ENCODE measurements at regions not wholly inside any gene's neighbourhood (a gene's known extent, or its start where the extent isn't known, plus 50 kb on each side); places are given as distances from the start of the nearest gene placed in this dataset.
"Not testable (repeated sequence)": the region's sequence is repeated elsewhere in the genome, so short reads cannot be mapped to it uniquely, and the experiment has no call there.

DNA sequence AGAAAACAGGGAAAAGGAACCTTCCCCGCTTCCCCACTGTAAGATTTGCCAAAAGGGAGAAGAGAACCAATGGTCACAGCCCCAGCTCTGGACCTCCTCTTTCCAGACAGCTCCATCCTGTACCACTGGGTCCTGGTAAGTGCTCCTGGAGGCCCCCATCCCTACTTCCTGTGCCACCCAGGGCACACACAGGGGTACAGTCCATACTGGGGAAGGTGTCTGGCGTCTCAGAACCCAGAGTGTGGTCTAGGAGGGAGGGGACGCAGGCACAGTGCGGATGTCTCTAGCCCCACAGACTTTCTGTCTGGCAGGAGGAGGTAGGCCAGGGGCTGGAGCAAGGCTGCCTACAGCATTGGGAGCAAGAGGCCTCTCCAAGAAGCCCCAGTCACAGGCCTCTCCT lies 213.3 kb upstream of the IGFBP3 start:
- no peak for DNase-seq (ENCODE audit: low read depth)

DNA sequence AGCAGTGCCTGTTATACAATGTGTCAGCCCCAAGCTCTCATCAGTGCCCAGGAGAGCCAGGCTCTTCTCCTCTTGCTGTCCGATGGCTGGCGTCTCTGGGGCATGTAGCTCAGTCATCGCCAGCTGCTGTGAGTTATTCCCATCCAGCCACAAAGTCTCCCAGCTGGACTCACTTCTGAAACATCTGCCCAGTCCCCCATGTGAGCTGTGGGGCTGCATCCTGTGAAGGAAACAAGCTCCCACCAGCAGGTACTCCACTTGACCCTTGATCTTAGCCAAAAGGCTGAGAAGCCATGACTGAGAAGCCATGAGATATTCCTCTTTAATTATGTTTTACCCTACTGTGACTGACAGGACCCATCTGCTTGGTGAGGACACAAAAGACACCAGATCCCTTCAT lies 212.7 kb upstream of the IGFBP3 start:
- no peak for DNase-seq (ENCODE audit: low read depth)

DNA sequence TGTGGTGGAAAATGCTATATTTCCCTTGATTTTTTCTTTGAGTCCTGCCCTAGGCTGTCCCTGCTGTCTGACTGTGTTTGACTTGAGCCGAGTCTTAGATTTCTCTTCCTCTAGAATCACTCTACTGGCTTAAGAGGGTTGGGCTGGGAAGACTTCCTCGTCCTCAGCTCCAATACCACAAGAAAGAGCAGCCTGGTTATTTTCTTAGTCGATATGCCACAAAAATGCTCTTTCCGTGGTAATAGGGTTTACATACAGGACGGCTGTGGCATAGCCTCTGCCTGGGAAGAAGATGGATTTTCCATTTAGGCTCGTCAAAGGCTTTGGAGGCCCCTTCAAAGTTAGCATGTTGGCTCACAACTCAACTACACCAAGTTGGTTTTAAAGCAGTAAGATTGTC lies 212.0 kb upstream of the IGFBP3 start:
- no peak for DNase-seq (ENCODE audit: low read depth)

DNA sequence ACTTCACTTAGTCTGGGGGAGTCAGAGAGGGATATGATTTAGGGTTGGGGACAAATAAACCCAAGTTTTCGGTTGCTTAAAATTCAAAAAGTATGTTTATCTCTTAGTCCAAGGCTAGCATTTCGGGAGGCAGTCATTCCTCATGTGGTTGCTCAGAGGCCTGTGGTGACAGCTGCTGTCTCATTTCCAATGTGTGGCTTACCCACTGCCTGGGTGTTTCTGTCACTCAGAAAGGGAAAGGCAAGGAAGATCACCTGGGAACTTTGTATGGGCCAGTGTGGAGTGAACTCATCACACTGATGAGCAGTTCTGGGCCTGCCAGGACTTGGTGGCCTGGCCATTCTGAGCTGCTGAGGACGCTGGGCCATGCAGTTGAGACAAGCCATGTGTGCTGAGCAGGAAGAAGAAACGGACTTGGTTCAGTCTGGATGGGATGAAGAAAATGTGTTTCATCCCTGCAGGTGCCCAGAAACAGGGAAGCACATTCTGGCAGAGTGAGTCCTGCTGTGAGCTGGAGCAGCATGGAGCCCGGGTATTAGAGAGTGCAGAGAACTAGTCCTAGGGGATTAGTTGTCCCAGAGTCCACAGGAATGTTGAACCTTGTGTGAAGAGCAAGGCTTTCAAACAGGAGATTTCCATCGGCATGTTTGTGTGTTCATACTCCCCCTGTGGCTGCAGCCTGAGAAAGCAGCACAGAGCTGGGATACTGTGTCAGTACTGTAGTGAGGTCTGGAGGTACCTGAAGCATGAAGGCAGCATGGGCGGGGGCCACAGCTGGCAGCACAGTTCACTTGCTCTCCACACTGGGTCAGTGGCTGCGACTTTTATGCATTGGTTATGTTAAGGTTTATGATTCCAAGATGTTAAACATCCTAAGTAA lies 211.1 kb upstream of the IGFBP3 start:
- no peak for DNase-seq (ENCODE audit: low read depth)

DNA sequence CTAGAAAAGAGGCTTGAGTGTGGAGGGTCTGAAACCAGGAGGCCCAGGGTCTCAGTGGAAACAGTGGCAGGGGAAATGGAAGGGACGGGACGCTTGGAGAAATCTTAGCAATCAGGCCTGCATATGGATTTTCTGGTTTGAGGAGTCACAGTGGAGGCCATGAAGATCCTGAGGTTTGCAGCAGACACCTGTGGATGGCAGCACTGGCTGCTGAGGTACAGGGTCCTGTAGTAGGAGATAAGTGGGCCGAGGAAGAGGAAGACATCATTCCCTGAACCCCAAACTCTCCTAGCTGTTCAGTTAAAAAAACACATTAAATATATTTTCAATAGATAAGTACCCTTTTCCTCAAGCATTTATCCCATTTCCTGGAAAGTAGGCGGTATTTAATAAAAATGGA lies 208.8 kb upstream of the IGFBP3 start:
- no peak for DNase-seq (ENCODE audit: low read depth)

DNA sequence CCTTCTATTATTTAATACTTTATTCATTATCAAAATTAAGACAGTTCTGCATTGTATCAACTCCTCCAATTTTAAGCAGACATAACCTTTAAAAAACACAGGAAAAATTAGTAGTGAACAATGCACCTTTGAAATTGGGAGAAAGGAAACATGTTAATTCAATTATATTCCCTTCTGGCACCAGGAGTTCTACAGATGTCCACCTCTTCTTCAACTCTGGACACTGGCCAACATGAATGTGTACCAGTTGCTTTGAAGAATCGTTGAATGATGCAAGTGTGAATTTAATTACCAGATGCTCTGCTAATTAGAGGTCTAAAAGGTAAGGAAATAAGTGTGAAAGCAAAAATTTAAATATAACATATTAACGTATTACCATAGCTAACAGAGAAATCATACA lies 206.7 kb upstream of the IGFBP3 start:
- no peak for DNase-seq (ENCODE audit: low read depth)

DNA sequence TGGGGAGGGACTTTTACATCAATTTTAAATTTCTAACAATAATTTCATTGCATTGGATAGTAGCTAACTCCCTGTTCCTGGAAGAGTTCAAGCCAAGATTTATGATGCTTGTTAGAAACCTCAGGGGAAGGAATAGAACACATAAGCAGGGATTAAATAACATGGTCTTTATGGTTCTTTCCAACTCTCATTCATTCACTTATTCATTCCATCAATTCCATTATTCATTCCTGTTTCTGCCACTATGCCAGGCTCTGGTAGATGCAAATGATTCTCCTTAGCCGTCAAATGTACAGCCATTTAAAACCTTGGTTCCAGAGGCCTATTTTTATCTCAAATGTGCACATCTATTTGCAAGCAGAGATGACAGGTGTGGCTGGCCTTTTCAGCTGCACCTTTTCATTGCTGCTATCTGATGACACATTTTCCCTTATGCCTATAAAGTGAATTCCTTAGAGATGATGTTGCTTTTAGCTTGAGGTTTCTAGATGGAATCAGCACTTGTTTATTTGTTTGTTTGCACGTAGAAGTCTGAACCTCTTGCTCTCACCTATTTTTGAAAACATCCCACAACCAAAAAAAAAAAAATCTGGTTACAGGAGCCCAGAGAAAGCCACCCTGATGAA lies 205.7 kb upstream of the IGFBP3 start:
- no peak for DNase-seq (ENCODE audit: low read depth)

DNA sequence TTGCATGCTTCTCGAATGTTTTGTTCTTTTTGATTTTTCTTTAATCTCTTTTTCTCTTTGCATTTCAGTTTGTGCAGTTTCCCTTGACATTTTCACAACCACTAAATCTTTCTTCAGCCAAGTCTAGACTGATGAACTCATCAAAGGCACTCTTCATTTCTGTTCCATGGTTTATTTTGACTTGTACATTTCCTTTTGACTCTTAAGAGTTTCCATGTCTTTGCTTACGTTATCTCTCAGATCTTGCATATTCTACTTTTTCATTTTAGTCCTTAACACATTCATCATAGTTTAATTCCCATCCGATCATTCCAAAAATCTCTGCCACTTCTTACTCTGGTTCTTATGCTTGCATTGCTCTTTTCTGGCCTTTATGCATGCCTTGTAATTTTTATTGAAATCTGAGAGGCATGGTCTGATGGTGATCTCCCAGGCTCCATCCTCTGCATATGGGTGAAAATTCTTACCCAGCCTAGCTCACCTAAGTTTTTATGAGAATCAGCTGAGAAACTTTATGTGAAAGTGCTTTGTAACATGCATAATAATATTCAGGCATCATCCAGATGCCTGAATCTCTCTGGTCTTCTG lies 202.8 kb upstream of the IGFBP3 start:
- no peak for DNase-seq (ENCODE audit: low read depth)

DNA sequence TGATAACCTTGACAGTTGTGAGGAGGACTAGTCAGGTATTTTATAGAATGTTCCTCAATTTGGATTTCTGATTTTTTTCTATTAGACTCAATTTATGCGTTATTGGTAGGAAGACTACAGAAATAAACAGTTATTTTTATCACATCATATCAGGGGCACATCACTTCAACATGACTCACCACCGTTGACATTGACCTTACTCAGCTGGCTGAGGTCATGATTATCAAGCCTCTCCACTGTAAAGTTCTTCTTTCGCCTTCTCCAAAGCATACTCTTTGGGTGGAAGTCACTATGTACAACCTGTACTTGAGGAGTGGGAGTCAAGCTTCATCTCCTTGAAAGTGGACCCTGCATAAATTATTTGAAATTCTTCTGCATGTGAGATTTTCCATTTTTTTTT lies 194.3 kb upstream of the IGFBP3 start:
- DNase-seq (ENCODE audit: low read depth): no peak

DNA sequence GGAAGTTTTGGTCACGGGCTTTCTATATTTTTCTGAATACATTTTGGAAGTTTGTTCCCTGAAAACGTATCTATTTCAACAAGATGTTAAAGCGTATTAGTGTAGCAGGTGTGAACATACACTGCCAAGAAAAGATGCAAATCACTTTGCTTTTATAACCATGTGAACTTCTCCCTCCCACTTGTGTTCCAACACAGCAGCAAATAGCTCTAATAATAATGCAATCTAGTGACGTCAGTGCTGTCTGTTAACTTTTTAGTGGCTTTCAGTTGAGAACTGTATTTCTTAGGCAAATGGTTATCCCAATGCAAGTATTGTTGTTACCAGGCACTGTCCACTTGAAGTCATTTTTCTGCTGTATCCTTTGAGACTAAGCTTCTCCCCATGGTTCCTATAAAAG lies 188.4 kb upstream of the IGFBP3 start:
- no peak for DNase-seq (ENCODE audit: low read depth)

DNA sequence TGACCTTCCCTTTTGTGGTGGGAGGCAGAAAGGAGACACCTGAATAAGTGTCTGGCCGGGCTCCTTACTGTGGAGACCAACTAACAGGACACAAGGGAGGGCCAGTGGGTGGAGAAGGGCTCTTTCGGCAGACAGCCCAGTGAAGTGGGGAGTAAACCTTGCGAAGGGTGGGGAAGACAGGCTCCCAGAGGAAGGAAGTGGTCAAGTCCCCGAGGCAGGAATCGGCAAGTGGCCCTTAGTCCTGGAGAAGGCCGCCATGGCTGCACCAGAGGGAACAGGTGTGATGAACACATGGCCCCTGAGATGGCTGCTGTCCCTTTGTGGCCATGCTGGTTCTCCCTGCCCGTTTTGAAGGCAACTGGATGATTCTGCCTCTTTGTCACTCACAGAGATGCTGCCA lies 187.2 kb upstream of the IGFBP3 start:
- no peak for DNase-seq (ENCODE audit: low read depth)

DNA sequence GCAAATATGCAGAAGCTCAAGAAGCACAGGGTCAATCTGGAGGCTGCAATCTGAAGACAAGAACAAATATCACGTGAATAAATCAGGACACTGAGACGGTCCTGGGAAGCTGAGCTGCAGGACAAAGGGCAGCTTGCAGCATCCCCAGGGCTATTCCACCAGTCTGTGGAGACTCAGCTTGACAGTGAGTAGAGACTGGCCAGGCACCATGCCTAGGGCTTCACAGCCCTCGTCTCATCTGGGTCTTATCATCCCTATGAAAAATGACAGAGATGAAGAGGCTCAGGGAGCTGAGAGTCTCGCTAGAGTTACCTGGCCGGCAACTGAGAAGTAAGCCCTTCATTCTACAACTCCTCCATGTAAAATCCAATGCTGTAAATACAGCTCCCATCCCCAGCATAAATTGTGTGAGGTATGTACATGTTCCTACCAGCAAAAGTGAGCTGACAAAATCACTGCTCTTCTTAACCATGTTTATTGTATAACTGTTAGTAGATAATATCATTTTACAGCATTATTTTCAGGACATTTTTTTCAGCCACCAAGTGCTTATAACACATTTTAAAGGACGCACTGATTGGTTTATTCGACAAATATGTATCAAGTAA lies 186.6 kb upstream of the IGFBP3 start:
- no peak for DNase-seq (ENCODE audit: low read depth)

DNA sequence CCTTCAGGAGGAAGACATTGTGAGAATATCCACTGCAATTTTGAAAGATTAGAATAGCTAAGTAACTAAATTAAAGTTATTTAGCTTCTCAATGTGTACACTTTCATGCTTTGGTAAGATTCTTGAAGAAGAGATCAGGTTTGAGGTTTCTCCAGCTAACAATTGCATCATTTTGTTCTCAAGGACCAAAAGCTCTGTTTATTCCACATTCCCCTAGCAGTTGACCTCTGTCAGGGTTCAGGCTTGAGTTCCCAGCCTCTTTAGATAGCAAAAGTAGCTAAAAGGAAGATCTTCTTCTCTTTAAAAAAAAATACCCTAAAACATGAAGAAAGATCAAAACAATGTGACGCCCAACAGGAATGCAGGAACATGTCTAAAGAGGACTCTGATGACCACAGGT lies 179.4 kb upstream of the IGFBP3 start:
- no peak for DNase-seq (ENCODE audit: low read depth)

DNA sequence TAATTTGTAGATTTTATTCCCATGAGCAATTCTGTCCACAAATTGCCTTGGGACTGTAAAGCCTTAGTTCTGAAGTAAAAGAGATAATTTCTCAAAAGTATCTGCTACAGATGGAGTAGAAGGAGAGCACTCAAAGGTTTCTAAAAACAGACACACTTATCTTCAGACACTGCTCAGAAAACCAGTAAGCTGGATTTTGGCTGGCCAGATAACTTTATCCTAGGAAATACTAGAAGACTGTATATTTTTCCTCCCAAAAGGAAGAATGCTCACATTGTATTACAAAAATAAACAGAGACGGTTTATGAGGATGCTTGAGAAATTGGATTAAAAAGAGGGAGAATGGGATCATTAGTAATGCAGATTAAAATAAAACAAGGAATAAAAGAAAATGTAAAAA lies 178.0 kb upstream of the IGFBP3 start:
- no peak for DNase-seq (ENCODE audit: low read depth)

DNA sequence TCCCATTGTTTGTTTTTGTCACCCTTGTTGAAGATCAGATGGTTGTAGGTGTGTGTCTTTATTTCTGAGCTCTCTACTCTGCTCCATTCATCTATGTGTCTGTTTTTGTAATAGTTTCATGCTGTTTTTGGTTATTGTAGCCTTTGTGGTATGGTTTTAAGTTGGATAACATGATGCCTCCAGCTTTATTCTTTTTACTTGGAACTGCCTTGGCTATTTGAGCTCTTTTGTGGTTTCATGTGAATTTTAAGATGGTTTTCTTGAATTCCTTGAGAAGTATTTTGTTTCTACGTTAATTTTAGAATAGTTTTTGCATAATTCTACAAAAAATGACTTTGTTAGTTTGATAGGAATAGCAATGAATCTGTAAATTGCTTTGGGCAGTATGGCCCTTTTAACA lies 170.0 kb upstream of the IGFBP3 start:
- DNase-seq (ENCODE audit: low read depth): no peak

DNA sequence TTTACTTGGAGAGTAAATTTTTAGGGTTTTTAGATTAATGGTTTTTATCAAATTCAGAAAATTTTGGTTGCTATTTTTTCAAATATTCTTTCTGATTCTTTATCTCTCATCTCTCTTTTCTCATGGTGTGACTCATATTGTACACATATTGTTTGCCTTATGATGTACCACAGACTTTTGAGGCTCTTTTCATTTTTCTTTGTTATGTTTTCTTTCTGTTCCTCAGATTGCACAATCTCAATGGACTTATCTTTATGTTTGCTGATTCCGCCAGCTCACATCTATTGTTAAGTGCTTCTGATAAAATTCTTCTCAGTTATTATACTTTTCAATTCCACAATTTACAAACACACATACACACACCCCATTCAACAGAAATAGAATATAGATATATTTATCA lies 168.2 kb upstream of the IGFBP3 start:
- no peak for DNase-seq (ENCODE audit: low read depth)

DNA sequence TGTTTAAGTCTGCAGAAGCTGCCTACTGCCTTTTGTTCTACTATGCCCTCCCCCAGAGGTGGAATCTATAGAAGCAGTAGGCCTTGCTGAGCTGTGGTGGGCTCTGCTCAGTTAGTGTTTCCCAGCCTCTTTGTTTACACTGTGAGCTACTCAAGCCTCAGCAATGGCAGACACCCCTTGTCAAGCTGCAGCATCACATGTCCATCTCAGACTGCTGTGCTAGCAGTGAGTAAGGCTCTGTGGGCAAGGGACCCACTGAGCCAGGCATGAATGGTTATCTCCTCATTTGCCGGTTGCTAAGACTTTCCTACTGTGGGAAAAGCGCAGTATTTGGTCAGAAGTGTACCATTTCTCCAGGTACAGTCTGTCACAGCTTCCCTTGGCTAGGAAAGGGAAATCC lies 167.4 kb upstream of the IGFBP3 start:
- not testable (repeated sequence) for DNase-seq (ENCODE audit: low read depth)

DNA sequence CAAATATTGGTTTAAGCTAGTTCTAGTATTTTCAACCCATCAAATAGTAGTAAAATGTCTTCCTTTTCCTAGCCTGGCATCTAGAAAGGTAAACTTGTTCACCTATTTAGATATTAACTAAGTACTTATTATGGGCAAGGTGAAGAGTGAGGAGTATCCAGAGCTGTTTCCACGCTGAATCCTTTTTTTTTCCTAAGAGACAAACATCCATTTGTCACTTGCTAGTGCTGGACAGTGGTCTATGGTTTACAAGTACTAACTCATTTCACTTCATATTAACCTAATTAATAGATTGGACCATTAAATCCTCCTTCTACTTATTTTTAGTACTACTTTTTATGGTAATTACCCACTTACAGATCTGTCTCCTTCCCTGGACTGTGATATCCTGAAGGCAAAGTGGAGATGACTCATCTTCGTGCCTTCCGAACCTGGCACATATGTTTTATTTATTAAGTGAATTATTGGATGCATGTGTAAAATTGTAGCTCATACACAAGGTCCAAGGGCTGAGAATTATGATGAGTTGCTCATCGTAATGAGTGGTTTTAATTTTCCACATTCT lies 159.6 kb upstream of the IGFBP3 start:
- no peak for DNase-seq (ENCODE audit: low read depth)

DNA sequence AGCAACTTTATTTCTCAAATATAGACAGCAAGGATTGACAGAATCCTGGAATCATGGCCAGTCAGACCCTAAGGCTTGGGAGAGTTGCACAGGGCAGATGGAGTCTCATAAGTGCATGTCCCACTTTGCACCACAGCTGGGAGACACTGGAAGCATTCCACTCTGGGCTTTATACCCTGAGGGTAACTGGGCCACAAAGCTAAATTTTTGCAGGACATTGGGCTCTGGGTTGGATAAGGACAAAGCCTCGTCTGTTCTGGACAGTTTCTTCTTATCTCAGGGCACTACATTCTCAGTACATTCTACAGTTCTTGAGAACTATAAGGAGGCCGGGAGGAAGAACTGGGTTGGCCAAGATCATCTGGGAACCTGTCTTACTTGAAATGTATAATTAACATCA lies 158.3 kb upstream of the IGFBP3 start:
- no peak for DNase-seq (ENCODE audit: low read depth)

DNA sequence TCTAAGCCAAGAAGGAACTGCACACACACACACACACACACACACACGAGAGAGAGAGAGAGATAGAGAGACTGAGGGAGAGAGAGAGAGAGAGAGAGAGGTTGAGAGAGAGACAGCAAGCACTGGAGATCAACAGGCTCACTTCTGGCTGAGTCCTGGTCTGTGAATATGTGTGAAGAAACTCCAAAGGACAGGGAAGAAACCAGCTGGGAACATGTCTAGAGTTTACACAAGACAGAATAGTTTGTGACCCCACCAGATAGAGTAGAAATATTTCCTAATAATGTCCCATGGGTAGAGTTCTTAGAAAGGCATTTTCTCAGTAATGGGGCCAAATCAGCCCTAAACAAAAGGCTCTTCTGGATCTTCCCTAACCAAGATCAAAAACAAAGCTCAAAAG lies 155.5 kb upstream of the IGFBP3 start:
- no peak for DNase-seq (ENCODE audit: low read depth)

DNA sequence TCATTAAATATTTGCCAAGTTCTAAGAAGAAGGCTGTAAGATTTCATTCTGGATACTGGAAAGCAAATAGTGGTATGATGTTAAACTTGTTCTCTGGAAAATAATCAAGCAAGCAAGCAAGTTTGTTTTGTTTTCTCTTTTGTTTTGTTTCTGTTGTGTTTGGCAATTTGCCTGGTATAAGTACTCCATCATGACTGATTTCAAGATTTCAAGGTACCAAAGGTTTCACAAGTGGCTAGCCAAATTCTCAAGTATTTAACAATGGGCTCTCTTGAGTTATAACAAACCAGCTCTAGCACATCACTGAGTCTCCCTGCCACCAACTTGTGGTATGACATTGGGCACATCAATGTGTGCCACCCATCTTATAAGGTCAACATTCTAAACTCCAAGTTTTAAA lies 151.7 kb upstream of the IGFBP3 start:
- peak; percentile 18 for DNase-seq (ENCODE audit: low read depth)

DNA sequence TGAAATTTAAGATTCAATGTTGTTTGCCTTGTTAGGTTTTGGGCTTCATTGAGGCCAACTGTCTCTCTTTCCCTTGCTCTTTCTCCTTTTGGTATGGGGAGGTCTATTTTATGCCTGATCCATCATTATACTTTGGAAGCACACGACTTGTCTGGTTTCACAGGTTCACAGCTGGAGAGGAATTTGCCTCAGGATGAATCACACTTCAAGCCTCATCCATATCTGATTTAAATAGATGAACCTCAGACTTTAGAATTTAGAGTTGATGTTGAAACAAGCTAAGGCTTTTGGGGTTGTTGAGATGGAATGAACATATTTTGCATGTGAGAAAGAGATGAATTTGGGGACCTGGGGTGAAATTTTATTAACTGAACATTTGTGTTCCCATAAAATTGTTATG lies 150.5 kb upstream of the IGFBP3 start:
- DNase-seq (ENCODE audit: low read depth): no peak

DNA sequence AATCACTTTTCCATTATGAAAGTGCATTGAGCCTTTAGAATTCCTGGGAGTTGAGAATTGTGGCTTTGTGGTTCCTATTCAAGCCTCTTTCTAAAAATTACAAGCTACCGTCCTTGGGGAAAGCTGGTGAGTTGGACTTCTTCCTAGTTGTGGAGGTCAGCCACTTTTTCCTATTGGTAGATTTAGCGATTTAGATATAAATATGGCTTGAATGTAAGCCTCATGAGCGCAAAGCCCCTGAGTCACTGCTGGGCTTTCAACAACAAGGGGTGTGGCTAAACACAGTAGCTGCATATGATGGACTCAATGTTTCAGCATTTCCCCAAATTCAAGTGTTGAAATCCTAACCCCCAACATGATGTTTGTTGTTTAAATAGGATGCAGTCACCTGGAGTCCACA lies 150.0 kb upstream of the IGFBP3 start:
- DNase-seq (ENCODE audit: low read depth): peak; percentile 14

Measured in fibroblast of the conjunctiva (primary cell).